T-helper 2 cell treated with Interferon-gamma antibody and Interleukin-4, amounts not matched to agents 5 μg/mL and 100 μg/mL, for 36 hours (primary cell): ENCODE measurements at regions not wholly inside any gene's neighbourhood (a gene's known extent, or its start where the extent isn't known, plus 50 kb on each side); places are given as distances from the start of the nearest gene placed in this dataset.
"Not testable (repeated sequence)": the region's sequence is repeated elsewhere in the genome, so short reads cannot be mapped to it uniquely, and the experiment has no call there.

Experiments used
- DNase-seq: peaks from one replicate; pipeline ENCODE4 v3.0.0; 2021; ENCODE audit warnings: low spot score
- H3K27ac Mint-ChIP-seq: one replicate; pipeline ENCODE4 v1.8.0; 2021; ENCODE audit warnings: mild to moderate bottlenecking, mixed read lengths
- H3K27me3 Mint-ChIP-seq: one replicate; pipeline ENCODE4 v1.8.0; 2021; ENCODE audit warnings: low read depth, mixed read lengths
- H3K36me3 Mint-ChIP-seq: one replicate; pipeline ENCODE4 v1.8.0; 2021; ENCODE audit warnings: low read depth, mixed read lengths
- H3K4me1 Mint-ChIP-seq: one replicate; pipeline ENCODE4 v1.8.0; 2021; ENCODE audit warnings: low read depth, mixed read lengths
- H3K4me3 Mint-ChIP-seq: one replicate; pipeline ENCODE4 v1.8.0; 2022; ENCODE audit warnings: mild to moderate bottlenecking, moderate library complexity, mixed read lengths
- H3K9me3 Mint-ChIP-seq: one replicate; pipeline ENCODE4 v1.8.0; 2021; ENCODE audit warnings: mixed read lengths

- H3K9me3 Mint-ChIP-seq = no peaks in the 10 kb centered on the region
- no peaks in the 10 kb centered on the region for H3K4me1 Mint-ChIP-seq
- H3K36me3 Mint-ChIP-seq = no peaks in the 10 kb centered on the region
- H3K27ac Mint-ChIP-seq = no peak overlapping the region
- peaks cover 31% of the 10 kb centered on the region for H3K27me3 Mint-ChIP-seq
- DNase-seq = no peak
- no peak overlapping the region for H3K4me3 Mint-ChIP-seq
These were observed 199.1 kb downstream of the TRIB2 start for GRCh38 chr2:12915787-12916186.

GRCh38 chr2:12918138-12918834 lies 201.6 kb downstream of the TRIB2 start:
- H3K27me3 Mint-ChIP-seq = peaks cover 32% of the 10 kb centered on the region
- DNase-seq = no peak
- H3K4me3 Mint-ChIP-seq = no peak overlapping the region
- no peak overlapping the region for H3K27ac Mint-ChIP-seq
- H3K4me1 Mint-ChIP-seq = no peaks in the 10 kb centered on the region
- H3K9me3 Mint-ChIP-seq = no peaks in the 10 kb centered on the region
- H3K36me3 Mint-ChIP-seq = no peaks in the 10 kb centered on the region

GRCh38 chr2:12918835-12919445 lies 202.2 kb downstream of the TRIB2 start:
- H3K4me1 Mint-ChIP-seq = no peaks in the 10 kb centered on the region
- DNase-seq = no peak
- H3K27me3 Mint-ChIP-seq = peaks cover 32% of the 10 kb centered on the region
- H3K27ac Mint-ChIP-seq = no peak overlapping the region
- no peaks in the 10 kb centered on the region for H3K36me3 Mint-ChIP-seq
- no peaks in the 10 kb centered on the region for H3K9me3 Mint-ChIP-seq
- no peak overlapping the region for H3K4me3 Mint-ChIP-seq

- no peak for DNase-seq
- Mint-ChIP-seq H3K27me3 (peaks cover 27% of the 10 kb centered on the region), H3K27ac (no peak overlapping the region), H3K4me3 (no peak overlapping the region), H3K9me3 (no peaks in the 10 kb centered on the region), H3K4me1 (no peaks in the 10 kb centered on the region), H3K36me3 (no peaks in the 10 kb centered on the region)
These were observed 204.6 kb downstream of the TRIB2 start for GRCh38 chr2:12921321-12921720.

- DNase-seq = no peak
- no peak overlapping the region for H3K4me3 Mint-ChIP-seq
- H3K36me3 Mint-ChIP-seq = no peaks in the 10 kb centered on the region
- H3K4me1 Mint-ChIP-seq = peaks cover 11% of the 10 kb centered on the region
- H3K27ac Mint-ChIP-seq = no peak overlapping the region
- no peaks in the 10 kb centered on the region for H3K9me3 Mint-ChIP-seq
- peaks cover 29% of the 10 kb centered on the region for H3K27me3 Mint-ChIP-seq
These were observed 207.3 kb downstream of the TRIB2 start for GRCh38 chr2:12923907-12924610.

GRCh38 chr2:12926641-12927040 lies 209.9 kb downstream of the TRIB2 start:
- H3K4me1 Mint-ChIP-seq = peaks cover 13% of the 10 kb centered on the region
- H3K36me3 Mint-ChIP-seq, H3K27ac Mint-ChIP-seq, H3K4me3 Mint-ChIP-seq, DNase-seq, H3K9me3 Mint-ChIP-seq: not testable (repeated sequence)
- peaks cover 35% of the 10 kb centered on the region for H3K27me3 Mint-ChIP-seq

GRCh38 chr2:12928197-12928774 lies 211.6 kb downstream of the TRIB2 start:
- H3K27me3 Mint-ChIP-seq = peaks cover 34% of the 10 kb centered on the region
- H3K9me3 Mint-ChIP-seq = no peaks in the 10 kb centered on the region
- peak; percentile 13 for DNase-seq
- no peak overlapping the region for H3K4me3 Mint-ChIP-seq
- H3K36me3 Mint-ChIP-seq = no peaks in the 10 kb centered on the region
- H3K27ac Mint-ChIP-seq = no peak overlapping the region
- H3K4me1 Mint-ChIP-seq = peaks cover 13% of the 10 kb centered on the region

GRCh38 chr2:12928775-12929401 lies 212.2 kb downstream of the TRIB2 start:
- Mint-ChIP-seq H3K9me3 (no peaks in the 10 kb centered on the region), H3K36me3 (no peaks in the 10 kb centered on the region), H3K4me1 (peaks cover 13% of the 10 kb centered on the region), H3K27ac (no peak overlapping the region), H3K27me3 (peaks cover 37% of the 10 kb centered on the region), H3K4me3 (no peak overlapping the region)
- DNase-seq = no peak

- Mint-ChIP-seq H3K27ac (no peak overlapping the region), H3K4me1 (peaks cover 13% of the 10 kb centered on the region), H3K36me3 (no peaks in the 10 kb centered on the region), H3K27me3 (peaks cover 42% of the 10 kb centered on the region), H3K4me3 (no peak overlapping the region), H3K9me3 (no peaks in the 10 kb centered on the region)
- no peak for DNase-seq
These were observed 213.0 kb downstream of the TRIB2 start for GRCh38 chr2:12929758-12930157.

GRCh38 chr2:12930391-12930790 lies 213.7 kb downstream of the TRIB2 start:
- Mint-ChIP-seq H3K4me1 (peaks cover 13% of the 10 kb centered on the region), H3K27ac (no peak overlapping the region)
- DNase-seq = no peak

GRCh38 chr2:12931186-12931844 lies 214.6 kb downstream of the TRIB2 start:
- Mint-ChIP-seq H3K27ac (no peak overlapping the region), H3K36me3 (no peaks in the 10 kb centered on the region), H3K4me3 (no peak overlapping the region), H3K27me3 (peaks cover 49% of the 10 kb centered on the region), H3K4me1 (peaks cover 13% of the 10 kb centered on the region), H3K9me3 (no peaks in the 10 kb centered on the region)
- no peak for DNase-seq

More at GRCh38 chr2:12930391-12930790, 213.7 kb downstream of the TRIB2 start:
- Mint-ChIP-seq H3K9me3 (no peaks in the 10 kb centered on the region), H3K4me3 (no peak overlapping the region), H3K36me3 (no peaks in the 10 kb centered on the region), H3K27me3 (peaks cover 48% of the 10 kb centered on the region)

- H3K4me1 Mint-ChIP-seq = peaks cover 13% of the 10 kb centered on the region
- no peak overlapping the region for H3K4me3 Mint-ChIP-seq
- no peak overlapping the region for H3K27ac Mint-ChIP-seq
- H3K36me3 Mint-ChIP-seq = no peaks in the 10 kb centered on the region
- H3K27me3 Mint-ChIP-seq = peaks cover 53% of the 10 kb centered on the region
- no peak for DNase-seq
- no peaks in the 10 kb centered on the region for H3K9me3 Mint-ChIP-seq
These were observed 215.5 kb downstream of the TRIB2 start for GRCh38 chr2:12932192-12932591.

- Mint-ChIP-seq H3K9me3 (no peaks in the 10 kb centered on the region), H3K36me3 (no peaks in the 10 kb centered on the region), H3K4me3 (no peak overlapping the region), H3K27me3 (peaks cover 45% of the 10 kb centered on the region), H3K27ac (no peak overlapping the region), H3K4me1 (peaks cover 1% of the 10 kb centered on the region)
- no peak for DNase-seq
These were observed 217.5 kb downstream of the TRIB2 start for GRCh38 chr2:12934146-12934756.
